Adrenal gland (tissue), 9 donors: ENCODE measurements at regions not wholly inside any gene's neighbourhood (a gene's known extent, or its start where the extent isn't known, plus 50 kb on each side); places are given as distances from the start of the nearest gene placed in this dataset.
"Not testable (repeated sequence)": the region's sequence is repeated elsewhere in the genome, so short reads cannot be mapped to it uniquely, and the experiment has no call there.

Experiments used
- DNase-seq, 7 donors: peaks; one replicate each; pipeline ENCODE4 v3.0.0-alpha.2; 2019 to 2020
- H3K27ac ChIP-seq, 5 donors: fragments of 200-600 bp; sonication (generic) in 4 of 5; 1 replicate in 3 of 5; 2 replicates in 2 of 5; pipeline versions ENCODE4 v1.5.1 to v1.8.0; 2016 to 2020; ENCODE audit warnings: mild to moderate bottlenecking in 1 of 5
- H3K27me3 ChIP-seq: fragments of 200-600 bp; 2 replicates; pipeline ENCODE4 v1.8.0; 2021
- H3K36me3 ChIP-seq, 2 donors: fragments of 200-600 bp; replicated peaks in 1 of 2; 1 replicate in 1 of 2; 2 replicates in 1 of 2; pipeline versions ENCODE4 v1.5.1 to v1.8.0; 2018 to 2022
- H3K4me1 ChIP-seq, 2 donors: fragments of 200-600 bp; replicated peaks in 1 of 2; 1 replicate in 1 of 2; 2 replicates in 1 of 2; pipeline versions ENCODE4 v1.5.1 to v1.8.0; 2018 to 2021
- H3K4me3 ChIP-seq, 4 donors: fragments of 200-600 bp; sonication (generic) in 3 of 4; one replicate each; pipeline ENCODE4 v1.5.1; 2016 to 2018
- H3K9me3 ChIP-seq, 3 donors: fragments of 200-600 bp; sonication (generic) in 1 of 3; replicated peaks in 1 of 3; 1 replicate in 2 of 3; 2 replicates in 1 of 3; pipeline versions ENCODE4 v1.5.1 to v1.8.0; 2016 to 2021
- POLR2A ChIP-seq, 2 donors: fragments of 450-650 bp; IDR thresholded peaks; one replicate each; pipeline ENCODE4 v1.6.1; 2017; ENCODE audit warnings: antibody characterized with exemption in 2 of 2, mild to moderate bottlenecking in 2 of 2, moderate library complexity in 1 of 2
- WGBS, 4 donors: extraction: QIAGEN DNeasy Blood & Tissue Kit in 2 of 4; methylation state at CpG; one replicate each; pipeline versions ENCODE4 v1.1.5 to v1.1.7; 2013 to 2017; 5-methylcytosine and 5-hydroxymethylcytosine counted together
- intact Hi-C, 2 donors: fragments of 100-400 bp; cut with DNase I; formaldehyde crosslinking; loops; one replicate each; pipeline versions ENCODE4 v1.14.1 to v1.15.0; 2022 to 2023
- TF ChIP-seq, protein P1 (sequence below), 6 experiments: fragments of 450-650 bp in 4 of 6; fragments of 200-600 bp in 2 of 6; sonication (generic) in 1 of 6; IDR thresholded peaks; 1 replicate in 5 of 6; 2 replicates in 1 of 6; pipeline versions ENCODE4 v1.5.1 to v1.8.0; 2016 to 2021; ENCODE audit warnings: antibody characterized with exemption in 6 of 6, mild to moderate bottlenecking in 2 of 6, moderate library complexity in 1 of 6
- donor health status: healthy with polysubstance abuse.
- donor health status: Bipolar disorder and iron deficiency.
- donor health status: DM: yes; HTN: yes; CAD: no.
- donor health status: DM: no; HTN: no; CAD: no.
- donor health status: DM: no; HTN: no; CAD: no.

DNA sequence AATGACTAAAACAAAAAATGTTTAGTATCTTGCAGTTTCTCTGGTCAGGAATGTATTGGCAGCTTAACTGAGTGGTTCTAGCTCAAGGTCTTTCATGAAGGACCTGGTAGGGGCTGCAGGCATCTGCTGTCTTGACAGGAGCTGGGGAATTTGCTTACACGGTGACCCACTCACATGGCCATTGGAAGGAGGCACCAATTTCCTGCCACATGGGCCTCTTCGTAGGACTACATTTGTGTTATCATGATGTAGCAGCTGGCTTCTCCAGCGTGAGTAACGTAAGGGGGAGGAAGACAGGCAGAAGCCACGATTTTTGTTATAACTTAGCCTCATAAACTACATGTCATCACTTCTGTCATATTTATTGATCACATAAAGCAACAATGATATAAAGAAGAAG is 376.3 kb downstream of the AMY1C start:
- WGBS, 4 donors: 41 to 61% (median 58%) methylated on average over 5 of the region's 5 CpGs
- Histone ChIP-seq H3K27me3 (no peaks in the 10 kb centered on the region), H3K9me3 (no peaks in the 10 kb centered on the region), H3K4me1 (no peaks in the 10 kb centered on the region), H3K4me3 (no peak overlapping the region), H3K27ac (no peak overlapping the region), H3K36me3 (no peaks in the 10 kb centered on the region)
- intact Hi-C loops: no loop called here
- TF ChIP-seq POLR2A (IDR thresholded peaks at IDR 0.05): no peak
- TF ChIP-seq, protein P1, sequence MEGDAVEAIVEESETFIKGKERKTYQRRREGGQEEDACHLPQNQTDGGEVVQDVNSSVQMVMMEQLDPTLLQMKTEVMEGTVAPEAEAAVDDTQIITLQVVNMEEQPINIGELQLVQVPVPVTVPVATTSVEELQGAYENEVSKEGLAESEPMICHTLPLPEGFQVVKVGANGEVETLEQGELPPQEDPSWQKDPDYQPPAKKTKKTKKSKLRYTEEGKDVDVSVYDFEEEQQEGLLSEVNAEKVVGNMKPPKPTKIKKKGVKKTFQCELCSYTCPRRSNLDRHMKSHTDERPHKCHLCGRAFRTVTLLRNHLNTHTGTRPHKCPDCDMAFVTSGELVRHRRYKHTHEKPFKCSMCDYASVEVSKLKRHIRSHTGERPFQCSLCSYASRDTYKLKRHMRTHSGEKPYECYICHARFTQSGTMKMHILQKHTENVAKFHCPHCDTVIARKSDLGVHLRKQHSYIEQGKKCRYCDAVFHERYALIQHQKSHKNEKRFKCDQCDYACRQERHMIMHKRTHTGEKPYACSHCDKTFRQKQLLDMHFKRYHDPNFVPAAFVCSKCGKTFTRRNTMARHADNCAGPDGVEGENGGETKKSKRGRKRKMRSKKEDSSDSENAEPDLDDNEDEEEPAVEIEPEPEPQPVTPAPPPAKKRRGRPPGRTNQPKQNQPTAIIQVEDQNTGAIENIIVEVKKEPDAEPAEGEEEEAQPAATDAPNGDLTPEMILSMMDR (IDR thresholded peaks at IDR 0.05): no peak
- no peak for DNase-seq

DNA sequence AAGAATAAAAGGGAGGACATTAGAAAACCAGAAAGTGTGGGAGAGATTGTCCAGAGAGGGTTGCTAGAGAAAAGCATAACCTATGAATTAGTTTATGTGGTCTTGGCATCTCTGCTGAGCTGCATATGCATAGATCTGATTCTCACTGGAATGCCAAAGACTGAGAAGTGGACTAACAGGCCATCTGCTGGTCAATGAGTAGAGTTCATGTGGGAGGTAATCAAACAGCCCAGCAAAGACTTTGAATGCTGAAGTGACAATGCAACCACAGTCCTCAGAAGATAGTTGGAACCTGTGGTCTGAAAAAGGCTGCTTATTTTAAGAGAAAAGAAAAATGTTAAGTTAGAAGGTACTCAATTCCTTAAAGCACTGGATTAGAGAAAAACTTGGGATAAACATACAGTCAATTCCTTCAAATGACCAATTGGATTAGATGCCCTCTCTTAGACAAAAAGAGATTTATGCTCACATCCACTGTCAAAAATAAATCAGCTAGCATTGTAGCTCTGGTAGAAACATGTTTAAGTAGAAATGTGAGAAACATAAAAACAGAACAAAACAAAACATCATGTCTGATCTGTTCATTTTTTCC is 382.8 kb downstream of the AMY1C start:
- DNase-seq: peak in 1 of 7 donors; percentile 2

DNA sequence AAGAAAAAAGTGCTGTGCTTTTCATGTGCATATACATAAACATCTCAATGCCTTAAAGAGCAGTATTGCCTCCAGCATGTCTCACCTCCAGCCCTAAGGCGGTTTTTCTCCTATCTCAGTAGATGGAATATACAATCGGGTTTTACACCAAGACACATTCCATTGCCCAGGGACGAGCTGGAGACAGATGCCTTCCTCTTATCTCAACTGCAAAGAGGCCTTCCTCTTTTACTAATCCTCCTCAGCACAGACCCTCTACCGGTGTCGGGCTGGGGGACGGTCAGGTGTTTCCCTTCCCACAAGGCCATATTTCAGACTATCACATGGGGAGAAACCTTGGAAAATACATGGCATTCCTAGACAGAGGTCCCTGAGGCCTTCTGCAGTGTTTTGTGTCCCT is 385.3 kb downstream of the AMY1C start:
- H3K4me1 ChIP-seq, DNase-seq, H3K27ac ChIP-seq, intact Hi-C loops, H3K9me3 ChIP-seq, H3K4me3 ChIP-seq, H3K36me3 ChIP-seq, H3K27me3 ChIP-seq: not testable (repeated sequence)
- 63 to 74% (median 65%) methylated on average over 6 of the region's 6 CpGs for WGBS, 4 donors

More for the DNA sequence above, 382.8 kb downstream of the AMY1C start:
- Histone ChIP-seq H3K9me3 (no peaks in the 10 kb centered on the region), H3K27me3 (no peaks in the 10 kb centered on the region), H3K27ac (no peak overlapping the region), H3K4me3 (no peak overlapping the region), H3K4me1 (no peaks in the 10 kb centered on the region), H3K36me3 (no peaks in the 10 kb centered on the region)
- intact Hi-C loops: no loop called here
- no peak for TF ChIP-seq POLR2A (IDR thresholded peaks at IDR 0.05)
- TF ChIP-seq, protein P1 (IDR thresholded peaks at IDR 0.05): peak in 4 of 6 experiments; percentile 18 to 32 (median 24)

DNA sequence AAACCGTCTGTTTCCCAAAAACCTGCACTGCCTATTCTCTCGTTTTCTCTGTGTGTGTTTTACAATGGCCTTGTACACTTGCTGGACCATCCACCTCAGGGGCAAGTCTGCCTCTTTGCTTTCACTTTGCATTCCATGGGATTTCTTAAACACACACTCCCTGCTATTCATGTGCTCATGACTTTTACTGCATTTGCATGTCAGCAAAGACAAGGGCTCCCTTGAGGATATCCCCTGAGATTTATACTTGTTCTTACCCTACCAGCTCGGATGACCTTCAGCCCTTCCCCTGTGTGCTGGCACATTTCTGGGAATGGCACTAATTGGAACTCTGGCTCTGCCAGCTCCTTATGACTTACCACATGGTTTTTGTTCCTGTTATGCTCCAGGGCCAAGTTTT is 386.9 kb downstream of the AMY1C start:
- Histone ChIP-seq H3K4me1 (no peaks in the 10 kb centered on the region), H3K27me3 (no peaks in the 10 kb centered on the region), H3K9me3 (no peaks in the 10 kb centered on the region), H3K4me3 (no peak overlapping the region), H3K27ac (no peak overlapping the region), H3K36me3 (no peaks in the 10 kb centered on the region)
- DNase-seq: no peak
- 32 to 61% (median 48%) methylated on average over 3 of the region's 3 CpGs for WGBS, 4 donors
- intact Hi-C loops: no loop called here
- TF ChIP-seq POLR2A (IDR thresholded peaks at IDR 0.05): no peak
- TF ChIP-seq, protein P1 (IDR thresholded peaks at IDR 0.05): no peak

DNA sequence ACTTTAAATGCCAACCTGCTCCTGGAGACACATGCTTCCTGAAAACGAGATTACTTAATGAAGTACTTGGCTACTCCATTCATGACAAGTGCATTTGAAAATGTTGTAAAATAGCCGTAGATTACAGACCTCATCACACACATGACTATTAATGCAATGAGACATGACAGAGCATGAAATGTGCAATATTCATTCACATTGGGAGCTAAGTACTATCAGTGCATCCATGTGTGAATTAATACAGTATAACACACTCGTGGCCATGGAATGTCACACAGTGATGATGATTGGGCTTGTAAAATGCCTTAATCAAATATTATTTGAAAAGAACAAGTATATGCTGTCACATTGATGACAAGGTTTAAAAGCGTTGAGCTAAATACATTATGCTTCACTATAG is 407.0 kb downstream of the AMY1C start:
- TF ChIP-seq POLR2A (IDR thresholded peaks at IDR 0.05): no peak
- TF ChIP-seq, protein P1 (IDR thresholded peaks at IDR 0.05): no peak
- intact Hi-C loops: no loop called here
- Histone ChIP-seq H3K27me3 (no peaks in the 10 kb centered on the region), H3K4me1 (no peaks in the 10 kb centered on the region), H3K36me3 (no peaks in the 10 kb centered on the region), H3K27ac (no peak overlapping the region), H3K4me3 (no peak overlapping the region), H3K9me3 (no peaks in the 10 kb centered on the region)
- WGBS, 4 donors: 62 to 75% (median 70%) methylated on average over 4 of the region's 4 CpGs
- no peak for DNase-seq
